ENCODE measurements at regions not wholly inside any gene's neighbourhood (a gene's known extent, or its start where the extent isn't known, plus 50 kb on each side); places are given as distances from the start of the nearest gene placed in this dataset.
A peak's percentile ranks its signal among the peaks of the same experiment; 100 is the strongest.
"Not testable (repeated sequence)": the region's sequence is repeated elsewhere in the genome, so short reads cannot be mapped to it uniquely, and the experiment has no call there.

- no peak for DNase-seq (ENCODE audit: low read depth)
These were observed 324.4 kb downstream of the CENPW start for GRCh38 chr6:126664271-126664670.

- no peak for DNase-seq (ENCODE audit: low read depth)
These were observed 325.6 kb downstream of the CENPW start for GRCh38 chr6:126665551-126665950.

- DNase-seq (ENCODE audit: low read depth): no peak
These were observed 327.2 kb downstream of the CENPW start for GRCh38 chr6:126667071-126667470.

- no peak for DNase-seq (ENCODE audit: low read depth)
These were observed 327.8 kb downstream of the CENPW start for GRCh38 chr6:126667728-126668127.

- DNase-seq (ENCODE audit: low read depth): peak; percentile 86
These were observed 332.7 kb downstream of the CENPW start for GRCh38 chr6:126672649-126673048.

DNA sequence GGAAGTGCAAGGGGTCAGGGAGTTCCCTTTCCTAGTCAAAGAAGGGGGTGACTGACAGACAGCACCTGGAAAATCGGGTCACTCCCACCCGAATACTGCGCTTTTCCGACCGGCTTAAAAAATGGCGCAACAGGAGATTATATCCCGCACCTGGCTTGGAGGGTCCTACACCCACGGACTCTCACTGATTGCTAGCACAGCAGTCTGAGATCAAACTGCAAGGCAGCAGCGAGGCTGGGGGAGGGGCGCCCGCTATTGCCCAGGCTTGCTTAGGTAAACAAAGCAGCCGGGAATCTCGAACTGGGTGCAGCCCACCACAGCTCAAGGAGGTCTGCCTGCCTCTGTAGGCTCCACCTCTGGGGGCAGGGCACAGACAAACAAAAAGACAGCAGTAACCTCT lies 333.8 kb downstream of the CENPW start:
- DNase-seq (ENCODE audit: low read depth): not testable (repeated sequence)

GRCh38 chr6:126682440-126682839 lies 342.5 kb downstream of the CENPW start:
- DNase-seq (ENCODE audit: low read depth): no peak

DNA sequence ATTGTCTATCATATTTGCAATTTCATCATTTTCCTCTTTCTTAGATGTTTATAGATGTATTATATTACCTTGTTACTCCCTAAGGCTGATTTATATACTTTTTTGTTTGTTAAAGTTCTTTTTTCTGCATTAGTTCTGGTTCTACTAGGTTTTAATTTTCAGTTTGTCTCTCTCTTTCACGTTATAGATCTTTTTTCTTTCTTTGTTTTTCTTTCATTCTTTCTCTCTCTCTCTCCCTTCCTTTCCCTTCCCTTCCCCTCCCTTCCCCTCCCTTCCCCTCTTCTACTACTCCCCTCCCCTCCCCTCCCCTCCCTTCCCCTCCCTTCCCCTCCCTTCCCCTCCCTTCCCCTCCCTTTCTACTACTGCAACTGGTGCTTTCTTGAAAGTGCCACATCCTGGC lies 345.3 kb downstream of the CENPW start:
- DNase-seq (ENCODE audit: low read depth): no peak

DNA sequence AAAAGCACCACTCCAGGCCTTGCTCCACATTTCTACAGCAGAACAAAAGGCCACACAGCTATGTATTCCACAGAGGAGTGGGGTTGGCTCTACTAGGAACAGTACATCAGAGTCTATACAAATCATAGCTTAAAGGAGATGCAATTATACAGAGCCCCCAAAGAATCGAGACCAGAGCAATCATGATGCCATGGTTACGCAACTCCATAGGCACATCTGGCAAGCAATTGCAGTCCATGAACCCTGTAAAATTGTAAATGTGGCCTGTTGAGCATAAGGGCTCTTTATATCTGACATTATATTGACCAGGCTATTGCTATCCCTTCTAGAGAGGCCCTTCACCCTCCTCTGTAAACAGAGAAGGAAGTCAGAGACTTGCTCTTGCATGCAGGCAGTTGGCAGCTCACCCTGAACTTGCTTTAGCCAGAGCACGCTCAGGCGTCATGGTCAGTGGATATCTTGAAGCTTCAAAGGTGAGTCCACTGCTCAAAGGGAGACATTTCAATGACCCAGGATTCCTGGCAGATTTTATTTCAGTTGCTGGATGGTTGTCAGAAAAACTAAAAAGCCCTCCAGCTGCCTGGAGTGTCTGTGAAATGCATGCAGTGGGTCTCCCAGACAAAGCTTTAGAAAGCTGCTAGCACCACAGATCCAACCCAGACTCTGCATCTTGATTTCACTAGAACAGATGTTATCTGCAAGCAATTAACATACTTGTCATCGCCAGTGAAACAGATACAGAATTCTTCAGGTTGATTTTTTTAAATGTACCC lies 357.2 kb downstream of the CENPW start:
- no peak for DNase-seq (ENCODE audit: low read depth)

GRCh38 chr6:126698732-126699240 lies 358.9 kb downstream of the CENPW start:
- DNase-seq (ENCODE audit: low read depth): no peak

- no peak for DNase-seq (ENCODE audit: low read depth)
These were observed 362.0 kb downstream of the CENPW start for GRCh38 chr6:126701676-126702560.

- peak; percentile 74 for DNase-seq (ENCODE audit: low read depth)
These were observed 376.1 kb downstream of the CENPW start for GRCh38 chr6:126716032-126716431.

- peak; percentile 18 for DNase-seq (ENCODE audit: low read depth)
These were observed 377.1 kb downstream of the CENPW start for GRCh38 chr6:126716826-126717509.

GRCh38 chr6:126718600-126719327 lies 378.8 kb downstream of the CENPW start:
- DNase-seq (ENCODE audit: low read depth): no peak

- peak; percentile 15 for DNase-seq (ENCODE audit: low read depth)
These were observed 380.4 kb downstream of the CENPW start for GRCh38 chr6:126720304-126720703.

DNA sequence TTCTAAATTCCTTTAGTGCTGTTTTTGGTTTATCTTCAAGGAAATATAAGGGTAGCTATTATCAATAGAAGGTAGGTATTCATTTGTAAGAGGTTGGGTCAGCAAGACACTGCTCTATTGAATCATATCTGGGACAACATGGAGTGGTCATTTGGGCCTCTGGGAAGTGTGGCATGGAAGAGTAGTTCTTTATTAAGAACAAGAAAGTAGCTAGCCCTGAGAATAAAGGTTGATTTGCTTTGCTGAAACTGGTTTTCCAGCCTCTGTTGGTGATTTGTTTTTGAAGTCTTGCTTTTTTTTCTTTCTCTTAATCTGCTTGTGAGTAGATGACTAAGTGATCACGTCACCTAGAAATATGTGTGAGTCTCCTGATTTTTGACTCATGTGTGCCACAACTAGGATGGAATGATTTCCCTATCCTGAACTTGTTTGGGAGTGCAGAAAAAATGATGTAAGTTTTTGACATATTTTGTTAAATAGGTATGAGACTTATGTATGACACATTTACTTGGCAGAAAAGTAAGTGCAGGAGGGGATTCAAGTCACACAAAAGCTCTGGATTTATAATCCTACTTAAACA lies 381.8 kb downstream of the CENPW start:
- DNase-seq (ENCODE audit: low read depth): peak; percentile 86

DNA sequence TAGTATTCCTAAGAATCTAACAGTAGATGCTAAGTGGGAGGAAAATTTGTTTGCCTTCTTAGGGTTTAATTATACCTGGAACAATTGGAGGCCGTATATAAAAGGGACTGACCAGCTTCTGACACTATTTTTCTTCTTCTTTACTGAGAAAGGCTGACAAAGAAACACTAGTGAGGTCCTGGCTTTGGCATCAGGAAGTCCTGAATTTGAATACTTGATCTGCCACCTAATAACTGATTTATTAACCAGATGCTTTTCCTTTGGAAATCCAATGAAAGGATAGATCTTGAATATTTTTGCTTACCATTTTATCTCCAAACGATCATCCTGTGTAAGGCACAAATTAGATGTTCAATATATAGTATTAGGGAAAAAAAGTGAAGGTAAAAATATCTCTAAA lies 382.5 kb downstream of the CENPW start:
- no peak for DNase-seq (ENCODE audit: low read depth)

DNA sequence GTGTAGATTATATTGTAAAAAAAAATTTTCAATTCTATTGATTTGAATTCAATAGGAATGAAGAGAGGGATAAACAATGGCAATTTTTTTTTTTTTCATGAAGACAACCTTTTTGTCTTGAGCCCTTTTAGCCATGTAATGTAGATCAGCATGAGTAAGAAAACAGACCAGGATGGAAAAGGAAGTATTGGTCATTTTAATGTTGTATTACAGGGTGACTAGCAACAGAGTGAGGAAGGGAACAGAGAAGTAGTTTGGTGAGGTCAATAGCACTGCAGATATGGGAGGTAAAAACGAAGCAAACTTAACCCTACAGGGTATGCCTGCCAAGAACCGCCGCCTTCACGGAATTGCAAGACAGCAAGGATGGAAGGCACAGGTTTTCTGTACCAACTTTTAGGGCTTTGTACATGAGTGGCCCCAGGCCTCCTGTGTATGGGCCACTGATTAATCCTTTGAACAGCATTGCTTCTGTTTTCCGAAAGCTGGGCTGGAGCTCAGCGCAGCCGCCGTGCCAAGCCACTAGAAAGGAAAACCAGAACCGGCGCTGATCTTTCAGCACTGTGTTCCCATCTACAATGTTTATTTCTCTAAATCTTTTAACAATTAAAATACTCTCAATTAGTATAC lies 383.7 kb downstream of the CENPW start:
- DNase-seq (ENCODE audit: low read depth): no peak

- DNase-seq (ENCODE audit: low read depth): no peak
These were observed 384.9 kb downstream of the CENPW start for GRCh38 chr6:126724821-126725220.

GRCh38 chr6:126726454-126726853 lies 386.5 kb downstream of the CENPW start:
- DNase-seq (ENCODE audit: low read depth): not testable (repeated sequence)

Data from LHCN-M2 (cell line).